A673 (cell line): ENCODE measurements at regions not wholly inside any gene's neighbourhood (a gene's known extent, or its start where the extent isn't known, plus 50 kb on each side); places are given as distances from the start of the nearest gene placed in this dataset.
"Not testable (repeated sequence)": the region's sequence is repeated elsewhere in the genome, so short reads cannot be mapped to it uniquely, and the experiment has no call there.

Experiments
- BruUV-seq: library from RNA; stranded (reverse); fragments of 400-500 nt; replicated peaks from 2 replicates; lab custom pipeline; 2021; lab: Mats Ljungman, UMichigan
- CTCF ChIA-PET: fragments of 300-600 bp; sonication (Branson Sonifier 250); formaldehyde crosslinking; loops from one replicate; lab custom pipeline; 2022; ENCODE audit warnings: antibody characterized with exemption; lab: Charles Lee
- POLR2A ChIA-PET: fragments of 300-600 bp; sonication (Branson Sonifier 250); formaldehyde crosslinking; loops from one replicate; lab custom pipeline; 2022; ENCODE audit warnings: antibody characterized with exemption; ENCODE audit not compliant: low non-redundant PET; lab: Charles Lee
- DNase-seq: peaks from one replicate; pipeline ENCODE4 v3.0.0-alpha.2; 2015; ENCODE audit warnings: low spot score
- H3K27ac ChIP-seq: fragments of 200-600 bp; sonication (generic); 2 replicates; pipeline ENCODE4 v1.5.1; 2016; ENCODE audit warnings: mixed run types, low read depth, mild to moderate bottlenecking, mixed read lengths, antibody characterized with exemption, low read length; ENCODE audit not compliant: poor library complexity, severe bottlenecking
- H3K27me3 ChIP-seq: fragments of 200-600 bp; sonication (generic); replicated peaks from 2 replicates; pipeline ENCODE4 v1.6.1; 2017; ENCODE audit warnings: mixed run types, low read depth, mild to moderate bottlenecking, mixed read lengths, antibody characterized with exemption, low read length; ENCODE audit not compliant: insufficient read depth, poor library complexity
- H3K36me3 ChIP-seq: fragments of 200-600 bp; sonication (generic); 2 replicates; pipeline ENCODE4 v1.6.1; 2016; ENCODE audit warnings: mixed run types, mild to moderate bottlenecking, mixed read lengths, antibody characterized with exemption, low read length; ENCODE audit not compliant: insufficient read depth, poor library complexity, severe bottlenecking
- H3K4me1 ChIP-seq: fragments of 200-600 bp; sonication (generic); 2 replicates; pipeline ENCODE4 v1.6.1; 2017; ENCODE audit warnings: mixed run types, mild to moderate bottlenecking, mixed read lengths, antibody characterized with exemption, low read length; ENCODE audit not compliant: insufficient read depth, poor library complexity, severe bottlenecking
- H3K4me3 ChIP-seq: fragments of 200-600 bp; sonication (generic); 2 replicates; pipeline ENCODE4 v1.5.1; 2016; ENCODE audit warnings: low read depth, mixed run types, mild to moderate bottlenecking, mixed read lengths, low read length; ENCODE audit not compliant: poor library complexity, severe bottlenecking
- H3K9me3 ChIP-seq: fragments of 200-600 bp; sonication (generic); 2 replicates; pipeline ENCODE4 v1.6.1; 2016; ENCODE audit warnings: mixed run types, low read depth, mild to moderate bottlenecking, mixed read lengths, antibody characterized with exemption, low read length; ENCODE audit not compliant: poor library complexity, severe bottlenecking
- CTCF ChIP-seq: fragments of 300-800, 200-600 bp; sonication (generic); conservative IDR thresholded peaks from 2 replicates; pipeline ENCODE4 v1.5.1; 2017; ENCODE audit warnings: low read depth, mild to moderate bottlenecking, antibody characterized with exemption, low read length, moderate library complexity, mixed read lengths
- EZH2 ChIP-seq: fragments of 200-600 bp; sonication (generic); IDR thresholded peaks from 2 replicates; pipeline ENCODE4 v1.6.1; 2017; ENCODE audit warnings: borderline replicate concordance, low read depth, mild to moderate bottlenecking, mixed read lengths, antibody characterized with exemption, low read length; ENCODE audit not compliant: poor library complexity, severe bottlenecking
- intact Hi-C: fragments of 100-400 bp; cut with micrococcal nuclease; formaldehyde crosslinking; loops from one replicate; pipeline ENCODE4 v1.10.0; 2022; ENCODE audit not compliant: unreplicated experiment

- intact Hi-C loops: no loop called here
- CTCF ChIA-PET: no interaction called here
- DNase-seq: no peak
These were observed 1198.6 kb upstream of the ACO1 start for GRCh38 chr9:31185831-31186230.

GRCh38 chr9:31188496-31188895, 1195.9 kb upstream of the ACO1 start:
- H3K4me1 ChIP-seq: no peaks in the 10 kb centered on the region
- no peaks in the 10 kb centered on the region for H3K36me3 ChIP-seq
- intact Hi-C loops: no loop called here
- H3K27me3 ChIP-seq: no peaks in the 10 kb centered on the region
- BruUV-seq: no TSS peak
- H3K4me3 ChIP-seq: no peak overlapping the region
- H3K9me3 ChIP-seq: no peaks in the 10 kb centered on the region
- ChIA-PET CTCF (no interaction called here), POLR2A (no interaction called here)
- DNase-seq: no peak
- H3K27ac ChIP-seq: no peak overlapping the region
- no peak for TF ChIP-seq EZH2
- no peak for TF ChIP-seq CTCF

More at GRCh38 chr9:31185831-31186230, 1198.6 kb upstream of the ACO1 start:
- Histone ChIP-seq H3K4me1 (no peaks in the 10 kb centered on the region), H3K36me3 (no peaks in the 10 kb centered on the region), H3K27me3 (no peaks in the 10 kb centered on the region), H3K4me3 (no peak overlapping the region), H3K27ac (no peak overlapping the region), H3K9me3 (no peaks in the 10 kb centered on the region)
- POLR2A ChIA-PET: no interaction called here
- BruUV-seq: no TSS peak
- TF ChIP-seq EZH2 (no peak), CTCF (no peak)

GRCh38 chr9:31210978-31211570, 1173.4 kb upstream of the ACO1 start:
- Histone ChIP-seq H3K9me3 (no peaks in the 10 kb centered on the region), H3K36me3 (no peaks in the 10 kb centered on the region), H3K4me1 (no peaks in the 10 kb centered on the region), H3K4me3 (no peak overlapping the region), H3K27ac (no peak overlapping the region), H3K27me3 (no peaks in the 10 kb centered on the region)
- TF ChIP-seq EZH2: no peak
- no peak for TF ChIP-seq CTCF
- intact Hi-C loops: no loop called here
- POLR2A ChIA-PET: no interaction called here
- BruUV-seq: no TSS peak
- DNase-seq: no peak
- CTCF ChIA-PET: no interaction called here

- POLR2A ChIA-PET, CTCF ChIA-PET, H3K27me3 ChIP-seq, H3K36me3 ChIP-seq, H3K4me3 ChIP-seq, H3K4me1 ChIP-seq, DNase-seq, BruUV-seq, H3K9me3 ChIP-seq, H3K27ac ChIP-seq, intact Hi-C loops: not testable (repeated sequence)
These were observed 1154.5 kb upstream of the ACO1 start for GRCh38 chr9:31229976-31230375.
